HG03064 (cell line): ENCODE measurements at regions not wholly inside any gene's neighbourhood (a gene's known extent, or its start where the extent isn't known, plus 50 kb on each side); places are given as distances from the start of the nearest gene placed in this dataset.
"Not testable (repeated sequence)": the region's sequence is repeated elsewhere in the genome, so short reads cannot be mapped to it uniquely, and the experiment has no call there.

Source experiments
- ATAC-seq: cut with Tn5 transposase; IDR thresholded peaks from one replicate; pipeline ENCODE4 v1.9.1; 2021; ENCODE audit warnings: low read depth; ENCODE audit not compliant: unreplicated experiment

DNA sequence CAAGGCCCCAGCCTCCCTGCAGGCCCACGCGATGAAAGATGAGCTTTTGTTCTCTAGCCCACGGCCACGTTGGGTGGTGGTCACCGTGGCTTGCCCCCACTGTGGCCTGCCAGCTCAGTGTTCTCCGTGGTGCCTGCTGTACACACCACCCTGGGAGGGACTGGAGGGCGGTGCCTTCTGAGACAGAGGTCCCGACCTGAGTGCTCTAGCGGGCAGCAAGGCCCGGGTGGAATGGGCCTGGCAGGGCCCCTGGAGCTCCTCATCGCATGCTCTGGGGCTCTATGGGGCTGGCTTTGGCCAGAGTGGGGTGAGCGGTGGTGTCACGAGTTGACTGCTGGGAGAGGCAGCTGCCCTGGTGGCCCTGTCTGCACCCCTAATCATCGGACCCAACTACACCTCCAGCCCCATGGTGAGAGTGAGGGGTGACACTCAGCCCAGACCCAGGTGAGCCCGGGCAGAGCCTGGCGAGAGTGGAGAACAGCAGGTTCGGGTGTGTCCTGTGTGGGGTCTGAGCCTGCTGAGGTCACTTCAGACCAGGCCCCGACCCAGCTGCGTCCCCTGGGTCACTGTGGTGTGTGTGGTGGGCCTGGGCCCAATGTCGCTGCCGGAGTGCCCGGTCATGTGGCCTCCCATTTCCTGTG lies 541.9 kb downstream of the TBC1D22A start:
- ATAC-seq, result no peak

DNA sequence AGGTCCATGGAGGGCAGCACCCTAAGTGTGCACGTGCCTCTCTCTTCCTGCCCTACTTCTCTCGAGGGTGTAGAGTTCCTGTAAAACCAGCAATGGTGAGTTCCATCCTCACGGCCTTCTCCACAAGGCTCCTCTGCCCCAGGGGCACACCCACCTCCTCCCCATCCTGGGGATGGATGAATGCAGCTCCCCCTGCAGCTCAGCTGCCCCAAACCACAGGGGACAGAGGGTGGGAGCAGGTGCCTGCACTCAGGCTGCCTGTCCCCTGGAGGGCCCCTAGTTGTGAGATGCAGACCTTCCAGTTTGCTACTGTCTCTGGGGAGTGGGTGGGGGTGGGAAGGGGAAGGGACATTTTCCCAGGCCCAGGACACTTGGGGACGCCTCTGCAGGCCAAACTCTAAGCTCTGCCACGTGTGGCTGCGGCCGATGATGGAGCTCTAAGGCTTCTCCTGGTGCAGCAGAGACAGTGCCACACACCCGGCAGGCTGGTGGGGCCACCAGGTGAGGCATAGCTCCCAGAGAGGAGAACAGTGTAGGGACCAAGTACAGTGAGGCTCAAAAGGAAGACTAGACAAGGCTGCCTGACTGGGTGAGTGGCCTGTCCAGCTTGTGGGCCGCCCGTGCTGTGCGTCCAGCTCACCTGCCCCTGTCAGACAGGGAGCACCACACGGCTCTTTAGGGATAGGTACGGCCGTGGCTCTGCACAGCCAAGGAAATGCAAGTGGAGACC lies 540.9 kb downstream of the TBC1D22A start:
- ATAC-seq, result no peak

DNA sequence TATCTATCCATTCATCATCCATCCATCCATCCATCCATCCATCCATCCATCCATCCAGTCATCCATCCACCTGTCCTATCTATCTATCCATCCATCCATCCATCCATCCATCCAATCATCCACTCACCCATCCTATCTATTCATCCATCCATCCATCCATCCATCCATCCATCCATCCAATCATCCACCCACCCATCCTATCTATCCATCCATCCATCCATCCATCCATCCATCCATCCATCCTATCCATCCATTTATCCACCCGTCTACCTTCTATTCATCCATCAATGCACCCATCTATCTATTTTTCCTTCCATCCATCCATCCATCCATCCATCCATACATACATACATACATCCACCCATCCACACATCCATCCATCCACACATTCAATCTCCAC lies 540.1 kb downstream of the TBC1D22A start:
- not testable (repeated sequence) for ATAC-seq

DNA sequence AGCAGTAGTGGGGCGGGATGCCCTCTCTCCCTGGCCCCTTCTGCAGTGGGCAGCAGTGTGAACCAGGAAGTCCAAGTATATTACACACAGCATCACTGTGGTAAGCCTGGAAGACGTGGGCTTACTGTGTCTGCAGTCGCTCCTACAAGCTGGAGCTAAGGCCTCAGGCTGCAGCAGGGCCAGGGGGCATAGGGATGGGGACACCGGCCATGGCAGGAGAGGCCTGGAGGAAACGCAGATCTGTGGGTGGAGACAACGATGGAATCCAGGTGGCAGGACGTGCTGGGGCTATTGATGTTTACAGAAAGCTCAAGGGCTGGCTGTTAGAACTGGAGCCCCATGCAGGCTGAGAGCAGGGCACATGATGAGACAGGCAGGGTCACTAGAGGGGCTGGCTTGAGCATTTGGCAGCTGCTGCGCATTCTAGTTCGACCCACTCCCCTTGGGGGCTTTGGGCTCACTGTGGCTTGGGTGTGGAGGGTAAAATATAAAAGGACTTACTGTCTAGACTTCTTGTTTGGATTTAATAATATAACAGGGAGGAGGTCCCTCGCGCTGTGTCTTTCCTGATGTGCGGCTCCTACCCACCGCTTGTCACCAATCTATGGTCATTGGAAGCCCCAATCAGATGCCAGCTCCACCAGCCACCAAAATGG lies 539.5 kb downstream of the TBC1D22A start:
- no peak for ATAC-seq

DNA sequence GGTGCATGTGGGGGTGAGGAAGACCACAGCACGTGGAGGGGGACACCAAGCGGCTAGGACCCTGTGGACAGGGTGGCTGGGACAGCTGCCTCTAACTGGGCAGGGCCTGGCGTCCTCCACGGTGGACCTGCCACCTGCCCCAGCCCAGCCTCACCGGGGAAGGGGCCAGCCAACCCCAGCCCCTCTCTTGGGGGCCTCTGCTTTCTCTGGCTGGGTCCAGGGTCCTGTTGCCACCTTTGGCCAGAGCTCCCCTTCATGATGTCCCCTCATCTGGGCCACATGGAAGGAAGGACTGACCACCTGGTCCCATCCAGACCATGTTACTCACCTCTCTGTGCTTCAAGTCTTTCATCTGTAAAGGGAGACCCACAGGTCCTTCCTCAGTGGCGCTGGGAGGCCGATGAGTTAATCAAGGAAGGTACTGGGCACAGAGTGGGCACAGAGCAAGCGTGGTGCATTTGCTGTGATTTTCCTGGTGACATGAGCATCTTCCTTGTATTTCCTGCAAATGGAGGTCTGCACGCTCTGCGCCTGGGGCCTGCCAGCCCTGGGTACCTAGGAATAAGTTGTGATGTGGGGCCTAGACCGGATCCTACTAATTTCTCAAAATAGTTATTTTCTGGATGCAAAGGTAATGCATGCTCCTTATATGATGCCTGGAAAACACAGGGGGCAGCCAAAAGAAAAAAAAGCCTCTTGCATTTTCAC lies 538.4 kb downstream of the TBC1D22A start:
- ATAC-seq, result no peak

DNA sequence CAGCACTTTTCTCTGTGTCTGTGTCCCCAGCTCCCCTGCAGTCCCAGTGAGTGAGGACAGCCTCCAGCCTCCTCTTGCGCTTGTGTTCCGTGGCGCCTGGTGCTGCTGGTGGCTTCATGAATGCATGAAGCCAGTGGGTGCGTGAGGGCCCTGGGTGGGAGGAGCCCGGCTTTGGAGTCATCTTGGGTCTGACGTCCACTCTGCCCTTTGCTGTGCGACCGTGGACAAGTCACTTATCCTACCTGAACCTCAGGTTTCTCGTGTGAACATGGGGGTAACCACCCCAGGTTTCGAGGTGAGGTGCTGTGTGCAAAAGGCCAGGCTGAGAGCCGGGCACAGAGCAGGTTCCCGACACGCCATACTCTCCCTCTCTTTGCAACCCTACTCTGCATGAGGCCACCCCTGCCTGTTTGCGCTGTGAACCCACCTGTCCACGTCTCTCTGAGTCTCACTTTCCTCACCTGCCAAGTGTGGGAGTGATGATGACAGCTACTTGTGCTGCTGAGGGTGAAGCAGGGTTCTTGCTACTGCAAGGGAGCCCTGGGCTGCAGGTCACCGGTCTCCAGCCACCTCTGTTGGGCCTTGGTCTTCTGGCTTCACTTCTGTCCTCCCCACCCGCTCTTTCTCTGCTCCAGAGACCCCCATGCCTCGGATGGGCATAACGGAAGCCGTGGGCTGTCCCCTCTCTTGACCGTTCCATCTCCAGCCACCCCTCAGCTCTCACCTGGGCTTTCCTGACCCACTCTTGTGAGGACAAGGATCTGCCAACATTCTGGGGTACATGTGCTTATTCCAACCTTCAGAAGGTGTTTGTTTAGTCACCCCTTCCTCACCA lies 537.6 kb downstream of the TBC1D22A start:
- no peak for ATAC-seq

DNA sequence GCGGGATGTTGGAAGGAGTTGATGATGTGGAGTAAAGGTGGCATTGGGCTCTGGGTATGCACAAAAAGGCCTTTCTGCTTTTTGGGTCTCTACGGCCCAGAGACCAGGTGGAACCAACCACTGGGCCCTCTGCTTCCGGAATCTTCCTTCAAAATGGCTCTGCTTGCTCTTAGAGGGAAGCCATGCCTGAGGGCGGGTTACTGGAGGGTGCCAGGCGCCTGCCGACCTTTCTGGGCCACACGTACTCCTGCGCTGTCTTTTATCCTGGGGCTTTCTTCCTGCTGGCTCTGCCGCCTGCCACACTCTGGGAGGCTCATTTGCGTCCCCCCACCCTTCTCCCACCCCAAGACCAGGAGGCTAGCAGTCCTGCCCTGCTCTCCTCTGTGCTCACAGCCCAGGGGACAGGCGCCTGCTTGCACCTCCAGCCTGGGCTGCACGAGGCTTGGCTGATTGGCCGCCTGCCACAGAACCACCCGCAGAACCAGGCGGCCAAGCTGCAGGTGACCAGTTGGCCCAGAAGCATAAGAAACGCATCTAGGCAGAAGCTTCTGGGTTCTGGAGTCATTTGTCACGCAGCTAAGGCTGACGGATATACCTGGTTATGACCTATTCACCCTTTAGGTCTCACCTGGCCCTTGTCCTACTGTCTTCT lies 536.9 kb downstream of the TBC1D22A start:
- no peak for ATAC-seq

DNA sequence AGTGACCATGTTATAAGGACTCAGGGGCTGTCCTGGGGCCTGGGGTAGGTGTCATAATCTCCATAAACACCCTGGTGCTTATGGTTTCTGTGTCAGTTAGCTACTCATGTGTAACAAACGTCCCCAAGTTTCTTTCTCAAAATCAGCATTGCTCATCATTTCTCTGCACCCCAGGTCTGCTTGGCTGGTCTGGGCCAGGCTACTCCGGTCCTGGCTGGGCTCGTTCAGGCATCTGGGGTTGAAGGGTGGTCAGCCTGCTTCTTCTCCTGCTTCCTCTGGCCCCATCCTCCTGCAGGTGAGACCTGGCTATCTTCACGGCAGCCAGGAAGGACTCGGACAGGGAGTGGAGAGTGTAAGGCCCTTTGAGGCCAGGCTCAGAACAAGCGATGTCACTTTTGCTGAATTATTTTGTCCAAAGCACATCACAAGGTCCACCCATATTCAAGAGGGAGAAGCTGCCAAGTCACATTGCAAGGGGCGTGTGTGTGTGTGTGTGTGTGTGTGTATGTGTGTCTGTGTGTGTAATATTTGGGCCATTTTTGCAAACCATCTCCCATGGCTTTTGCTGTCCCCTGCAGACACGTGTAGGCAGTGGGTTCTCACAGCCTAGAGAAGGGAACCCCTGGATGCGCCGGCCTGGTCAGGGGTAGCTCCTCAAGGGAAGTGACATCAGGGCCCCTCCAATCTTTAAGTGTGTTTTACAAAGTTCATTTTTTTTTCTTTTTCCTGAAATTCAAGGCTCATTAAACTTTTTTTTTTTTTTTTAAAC lies 535.8 kb downstream of the TBC1D22A start:
- no peak for ATAC-seq

DNA sequence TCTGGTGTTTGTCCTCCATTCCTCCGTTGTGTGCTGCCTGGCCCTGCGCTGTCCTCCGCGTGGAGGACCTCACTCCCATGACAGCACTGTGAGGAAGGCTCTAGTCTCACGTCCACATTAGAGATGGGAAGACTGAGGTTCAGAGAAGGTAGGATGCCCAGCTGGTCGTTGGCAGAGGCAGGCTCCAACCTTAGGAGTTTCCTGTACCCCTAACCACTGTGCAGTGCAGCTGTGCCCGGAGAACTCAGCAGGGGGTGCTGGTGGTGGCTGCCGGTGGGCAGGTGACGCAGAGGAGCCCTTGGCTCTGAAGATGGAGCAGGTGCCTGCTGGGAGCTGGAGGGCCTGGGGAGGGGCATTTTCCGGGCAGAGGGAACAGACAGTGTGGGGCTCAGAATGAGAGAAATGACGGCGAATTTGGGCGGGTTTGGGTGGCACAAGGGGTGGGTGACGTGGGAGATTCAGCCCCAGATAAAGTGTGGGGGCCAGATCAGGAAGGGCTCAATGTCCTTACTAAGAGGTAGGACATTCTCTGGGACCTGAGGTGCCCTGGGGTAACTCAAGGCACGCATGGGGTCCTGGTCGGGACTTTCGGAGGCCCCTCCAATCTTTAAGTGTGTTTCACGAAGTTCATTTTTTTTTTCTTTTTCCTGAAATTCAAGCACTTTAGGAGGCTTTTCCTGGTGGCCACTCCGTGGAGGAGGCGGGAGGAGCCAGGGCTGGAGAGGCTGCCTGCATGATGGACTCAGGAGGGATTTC lies 535.0 kb downstream of the TBC1D22A start:
- no peak for ATAC-seq

DNA sequence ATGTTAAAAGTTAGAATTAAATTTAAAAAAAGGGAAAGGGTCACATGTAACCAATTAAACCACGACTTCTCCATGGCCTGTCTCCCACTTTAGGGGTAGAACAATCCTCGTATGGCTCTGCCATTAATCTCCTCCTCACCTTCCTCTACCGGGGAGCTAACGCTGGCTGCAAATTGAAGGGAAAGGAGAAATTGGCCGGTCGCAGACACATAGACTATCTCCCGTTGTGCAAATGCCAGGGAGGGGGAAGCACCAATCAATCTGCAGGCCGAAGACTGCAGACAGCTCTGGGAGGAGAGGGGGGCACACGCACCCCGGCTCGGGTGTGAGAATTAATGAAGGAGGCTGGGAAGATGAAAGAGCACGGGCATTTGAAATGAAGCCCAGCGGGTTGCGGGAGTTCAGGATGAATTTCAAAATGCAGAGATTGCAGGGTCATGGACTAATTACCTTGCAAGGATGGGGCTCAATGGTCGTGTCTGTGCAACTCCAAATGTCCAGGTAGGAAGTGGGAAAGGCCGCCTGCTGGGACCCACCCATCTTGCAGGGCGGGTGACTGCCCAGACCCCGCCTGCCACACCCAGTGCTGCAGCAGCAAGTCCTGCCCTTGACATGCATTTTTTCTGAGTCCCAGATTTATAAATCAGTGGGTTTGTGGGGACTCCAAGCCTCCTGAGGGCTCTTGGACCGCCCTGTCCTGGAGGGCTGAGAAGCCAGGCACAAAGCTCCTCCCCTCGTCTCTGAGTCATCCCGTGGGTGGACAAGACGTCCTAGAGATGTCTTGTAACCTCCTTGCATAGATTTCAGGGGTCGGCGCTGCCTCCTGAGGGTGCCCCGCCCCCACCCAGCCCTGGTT lies 534.2 kb downstream of the TBC1D22A start:
- no peak for ATAC-seq

DNA sequence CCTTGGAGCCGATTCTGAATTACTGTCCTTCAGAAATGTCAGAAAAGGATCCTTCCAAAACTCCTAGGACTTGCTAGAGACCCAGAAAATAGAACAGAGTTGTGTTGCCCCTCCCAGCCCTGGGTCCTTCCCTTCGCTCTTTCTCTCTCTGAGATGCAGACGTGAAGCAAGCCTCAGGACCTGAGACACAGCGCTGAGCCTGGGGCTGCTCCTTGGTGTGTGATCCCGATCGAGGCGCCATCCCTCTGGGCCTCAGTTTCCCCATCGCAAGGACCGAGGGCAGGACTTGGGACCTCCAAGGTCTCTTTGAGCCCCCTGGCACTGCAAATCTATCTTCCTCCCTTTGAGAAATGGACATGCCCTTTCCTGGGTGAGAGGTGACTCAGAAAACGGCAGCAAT lies 533.5 kb downstream of the TBC1D22A start:
- ATAC-seq, result no peak

DNA sequence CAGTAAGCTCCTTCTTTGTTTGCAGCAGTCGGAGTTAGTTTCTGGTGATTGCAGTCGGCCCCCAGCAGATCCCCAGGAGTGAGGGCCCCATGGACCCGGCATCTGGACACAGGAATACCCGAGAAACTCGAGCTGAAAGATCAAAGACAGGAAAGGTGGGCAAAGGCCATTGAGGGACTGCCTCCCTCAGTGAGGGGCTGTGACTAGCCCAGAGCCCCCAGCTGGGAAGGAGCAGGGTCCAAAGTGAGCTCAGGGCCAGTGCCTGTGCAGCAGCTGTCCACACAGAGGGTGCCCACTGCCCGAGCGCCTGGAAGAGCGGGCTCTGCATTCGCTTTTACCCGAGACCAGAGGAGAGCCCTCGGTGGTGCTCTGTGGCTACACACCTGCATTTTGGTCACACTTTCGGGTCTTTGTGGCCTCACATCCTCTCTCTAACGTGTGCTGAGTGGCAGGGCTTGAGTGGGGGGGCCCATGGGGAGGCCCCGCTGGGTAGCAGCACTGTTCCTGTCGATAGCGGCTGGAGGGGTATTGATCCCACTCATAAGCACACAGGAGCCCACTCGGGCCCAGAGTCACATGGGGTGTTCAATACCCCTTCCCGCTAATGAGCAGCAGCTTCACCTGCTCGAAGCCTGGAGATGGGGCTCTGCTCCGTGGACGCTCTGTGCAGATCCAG lies 532.9 kb downstream of the TBC1D22A start:
- no peak for ATAC-seq

DNA sequence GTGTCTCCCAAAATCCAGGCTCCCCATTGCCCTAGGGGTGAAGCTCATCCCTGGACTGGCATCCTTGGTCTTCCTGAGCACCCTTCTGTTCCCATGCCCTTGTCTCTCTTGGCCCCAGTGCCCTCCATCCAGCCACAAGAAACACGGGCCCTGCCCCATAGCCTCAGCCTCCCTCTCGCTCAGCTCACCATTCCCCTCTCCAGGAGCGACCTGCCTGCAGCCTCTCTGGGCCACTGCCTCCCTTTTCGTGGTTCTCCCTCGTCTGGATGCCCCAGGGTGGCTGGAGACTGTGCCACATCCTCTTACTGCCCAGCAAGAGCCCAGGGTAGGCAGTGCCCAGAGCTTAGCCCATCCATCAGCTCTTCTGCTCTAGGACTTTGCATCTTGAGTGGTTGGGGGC lies 532.1 kb downstream of the TBC1D22A start:
- ATAC-seq, result no peak

DNA sequence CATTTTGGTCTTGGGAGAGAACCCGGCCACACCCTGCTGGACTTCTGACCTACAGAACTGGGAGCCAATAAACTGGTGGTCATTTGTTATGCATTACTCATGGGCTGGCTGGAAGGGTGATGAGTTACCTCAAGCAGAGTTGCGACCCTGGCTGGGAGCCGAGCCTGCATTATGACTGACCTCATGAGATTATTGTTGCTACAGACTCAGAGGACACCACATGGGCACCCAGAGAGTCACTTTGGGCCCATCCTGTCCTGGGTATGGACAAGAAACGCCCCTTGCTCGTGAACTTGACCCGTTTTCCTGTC lies 531.7 kb downstream of the TBC1D22A start:
- no peak for ATAC-seq

DNA sequence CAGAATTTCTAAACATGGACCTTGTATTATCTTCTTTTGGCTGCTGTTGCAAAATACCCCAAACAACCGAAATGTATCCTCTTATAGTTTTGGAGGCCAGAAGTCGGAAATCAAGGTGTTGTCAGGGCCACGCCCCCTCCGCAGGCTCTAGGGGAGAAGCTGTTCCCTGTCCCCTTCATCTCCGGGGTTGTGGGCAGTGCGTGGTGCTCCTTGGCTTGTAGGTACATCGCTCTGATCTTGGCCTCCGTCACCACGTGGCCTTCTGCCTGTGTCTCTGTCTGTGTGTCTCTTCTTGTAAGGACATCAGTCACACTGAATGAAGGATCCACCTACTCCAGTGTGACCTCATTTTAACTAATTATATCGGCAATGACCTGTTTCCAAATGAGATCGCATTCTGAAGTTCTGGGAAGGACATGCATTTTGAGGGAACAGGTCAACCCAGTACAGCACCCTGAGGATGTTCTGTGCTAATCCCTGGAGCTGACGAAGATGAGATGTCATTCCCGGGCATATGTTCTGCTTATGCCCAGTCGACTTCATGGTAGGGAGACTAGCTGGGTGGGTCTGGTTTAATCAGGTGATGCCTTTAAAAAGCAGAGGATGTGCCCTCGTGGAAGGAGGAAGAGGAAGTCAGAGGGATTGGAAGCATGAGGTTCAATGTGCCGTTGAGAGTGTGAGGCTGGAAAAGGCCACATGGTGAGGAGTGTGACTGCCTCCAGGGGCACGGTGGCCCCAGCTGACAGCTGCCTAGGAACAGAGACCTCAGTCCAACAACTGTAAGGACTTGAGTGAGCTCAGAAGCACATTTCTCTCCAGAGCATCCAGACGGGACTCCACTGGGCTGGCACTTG lies 531.1 kb downstream of the TBC1D22A start:
- no peak for ATAC-seq
